ENCODE measurements at regions not wholly inside any gene's neighbourhood (a gene's known extent, or its start where the extent isn't known, plus 50 kb on each side); places are given as distances from the start of the nearest gene placed in this dataset.

- intact Hi-C loops (cut with DNase I), result no loop called here
- TF ChIP-seq CTCF (IDR thresholded peaks at IDR 0.05) (no peak), POLR2A (IDR thresholded peaks at IDR 0.05) (no peak)
- no peak overlapping the region for H3K4me3 ChIP-seq (replicated peaks in 1 of 3)
- no peaks in the 10 kb centered on the region for H3K27me3 ChIP-seq
- no peak overlapping the region for H3K27ac ChIP-seq
- H3K9me3 ChIP-seq, result no peaks in the 10 kb centered on the region
- no peaks in the 10 kb centered on the region for H3K4me1 ChIP-seq
- DNase-seq, result no peak
- no peaks in the 10 kb centered on the region for H3K36me3 ChIP-seq
Observed at GRCh38 chr4:116590648-116591047, 494.7 kb downstream of the TRAM1L1 start.

GRCh38 chr4:116588783-116589182 is 496.6 kb downstream of the TRAM1L1 start:
- TF ChIP-seq CTCF (IDR thresholded peaks at IDR 0.05) (no peak), POLR2A (IDR thresholded peaks at IDR 0.05) (no peak)
- Histone ChIP-seq H3K9me3 (no peaks in the 10 kb centered on the region), H3K4me1 (no peaks in the 10 kb centered on the region), H3K36me3 (no peaks in the 10 kb centered on the region), H3K27me3 (no peaks in the 10 kb centered on the region), H3K27ac (no peak overlapping the region), H3K4me3 (replicated peaks in 1 of 3) (no peak overlapping the region)
- no peak for DNase-seq
- intact Hi-C loops (cut with DNase I), result no loop called here

GRCh38 chr4:116585246-116585645 is 500.1 kb downstream of the TRAM1L1 start:
- H3K27ac ChIP-seq, result no peak overlapping the region
- TF ChIP-seq CTCF (IDR thresholded peaks at IDR 0.05) (no peak), POLR2A (IDR thresholded peaks at IDR 0.05) (no peak)
- no peak overlapping the region for H3K4me3 ChIP-seq (replicated peaks in 1 of 3)
- no peaks in the 10 kb centered on the region for H3K27me3 ChIP-seq
- 58 to 60% methylated on average over 3 of the region's 3 CpGs for WGBS, 2 donors
- H3K36me3 ChIP-seq, result no peaks in the 10 kb centered on the region
- no peaks in the 10 kb centered on the region for H3K9me3 ChIP-seq
- intact Hi-C loops (cut with DNase I), result no loop called here
- no peaks in the 10 kb centered on the region for H3K4me1 ChIP-seq
- DNase-seq, result no peak

GRCh38 chr4:116577321-116577720 is 508.1 kb downstream of the TRAM1L1 start:
- Histone ChIP-seq H3K4me1 (no peaks in the 10 kb centered on the region), H3K4me3 (replicated peaks in 1 of 3) (no peak overlapping the region), H3K27me3 (no peaks in the 10 kb centered on the region), H3K36me3 (no peaks in the 10 kb centered on the region), H3K27ac (no peak overlapping the region), H3K9me3 (no peaks in the 10 kb centered on the region)
- no peak for DNase-seq
- intact Hi-C loops (cut with DNase I), result no loop called here
- no peak for TF ChIP-seq POLR2A (IDR thresholded peaks at IDR 0.05)
- WGBS, 2 donors, result 83 to 89% methylated on average over 1 of the region's 1 CpG

GRCh38 chr4:116573540-116573939 is 511.8 kb downstream of the TRAM1L1 start:
- Histone ChIP-seq H3K4me3 (replicated peaks in 1 of 3) (no peak overlapping the region), H3K36me3 (no peaks in the 10 kb centered on the region), H3K9me3 (no peaks in the 10 kb centered on the region), H3K27ac (no peak overlapping the region), H3K27me3 (no peaks in the 10 kb centered on the region), H3K4me1 (no peaks in the 10 kb centered on the region)
- 54 to 59% methylated on average over 3 of the region's 3 CpGs for WGBS, 2 donors
- TF ChIP-seq POLR2A (IDR thresholded peaks at IDR 0.05) (no peak), CTCF (IDR thresholded peaks at IDR 0.05) (no peak)
- intact Hi-C loops (cut with DNase I), result no loop called here
- no peak for DNase-seq

- H3K4me3 ChIP-seq (replicated peaks in 1 of 3), result no peak overlapping the region
- intact Hi-C loops (cut with DNase I), result no loop called here
- H3K27ac ChIP-seq, result no peak overlapping the region
- DNase-seq, result no peak
- no peaks in the 10 kb centered on the region for H3K4me1 ChIP-seq
- TF ChIP-seq POLR2A (IDR thresholded peaks at IDR 0.05) (no peak), CTCF (IDR thresholded peaks at IDR 0.05) (no peak)
- no peaks in the 10 kb centered on the region for H3K27me3 ChIP-seq
- no peaks in the 10 kb centered on the region for H3K9me3 ChIP-seq
- no peaks in the 10 kb centered on the region for H3K36me3 ChIP-seq
Observed at GRCh38 chr4:116561768-116562167, 523.6 kb downstream of the TRAM1L1 start.
